OCI-LY1 (cell line): ENCODE measurements at regions not wholly inside any gene's neighbourhood (a gene's known extent, or its start where the extent isn't known, plus 50 kb on each side); places are given as distances from the start of the nearest gene placed in this dataset.

Experiments
- CTCF ChIP-seq: fragments of 200-600 bp; sonication (generic), shearing (Covaris generic); IDR thresholded peaks from 2 replicates; pipeline ENCODE4 v1.5.1; 2017; ENCODE audit warnings: mild to moderate bottlenecking, antibody characterized with exemption, low read length, moderate library complexity, mixed read lengths
- EZH2 ChIP-seq: fragments of 200-600 bp; sonication (generic), shearing (Covaris generic); IDR thresholded peaks from 2 replicates; pipeline ENCODE4 v1.8.0; 2017; ENCODE audit warnings: borderline replicate concordance, mixed run types, mild to moderate bottlenecking, antibody characterized with exemption, low read length, moderate library complexity, mixed read lengths

GRCh38 chr10:89853781-89854191, 152.4 kb downstream of the KIF20B start:
- no peak for TF ChIP-seq CTCF
- no peak for TF ChIP-seq EZH2
